SK-N-MC (cell line): ENCODE measurements at regions not wholly inside any gene's neighbourhood (a gene's known extent, or its start where the extent isn't known, plus 50 kb on each side); places are given as distances from the start of the nearest gene placed in this dataset.

Experiments used
- EZH2 ChIP-seq: fragments of 200-600 bp; sonication (generic); IDR thresholded peaks from one replicate; pipeline ENCODE4 v1.6.1; 2017; ENCODE audit warnings: antibody characterized with exemption
- FOXP2 ChIP-seq: optimal IDR thresholded peaks from 2 replicates; pipeline ENCODE3; 2011; ENCODE audit warnings: mild to moderate bottlenecking, moderate library complexity; ENCODE audit not compliant: insufficient read depth; ENCODE audit errors: extremely low read length, control extremely low read depth
- POLR2AphosphoS5 ChIP-seq: IDR thresholded peaks from 2 replicates; pipeline ENCODE4 v1.6.1; 2012; ENCODE audit warnings: mild to moderate bottlenecking, low read depth, low read length, borderline replicate concordance

DNA sequence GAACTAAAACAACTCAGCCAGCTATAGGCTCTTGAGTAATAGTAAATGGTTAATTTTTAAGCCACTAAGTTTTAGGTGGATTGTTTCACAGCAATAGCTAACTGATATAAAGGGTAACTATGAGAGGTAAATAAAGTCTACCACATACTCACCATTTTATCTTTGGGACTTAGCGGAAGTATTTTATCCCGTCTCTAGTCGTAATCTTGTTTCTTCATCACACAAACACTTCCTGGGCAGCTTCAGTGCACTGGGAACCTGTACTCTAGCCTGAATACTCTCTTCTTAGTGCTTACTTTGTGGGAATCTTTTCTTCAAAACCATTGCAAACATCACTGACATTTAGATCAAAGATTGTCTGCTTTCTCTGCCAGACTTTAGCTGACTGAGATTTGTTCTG is 360.5 kb downstream of the EPHA4 start:
- TF ChIP-seq POLR2AphosphoS5 (no peak), EZH2 (no peak), FOXP2 (no peak)
